GM06990 (cell line): ENCODE measurements at regions not wholly inside any gene's neighbourhood (a gene's known extent, or its start where the extent isn't known, plus 50 kb on each side); places are given as distances from the start of the nearest gene placed in this dataset.

Source experiments
- DNase-seq: peaks from one replicate; pipeline ENCODE4 v3.0.0-alpha.2; 2011; ENCODE audit not compliant: insufficient read length; ENCODE audit errors: extremely low read depth
- H3K27me3 ChIP-seq: replicated peaks from 2 replicates; pipeline ENCODE4 v1.6.0; 2011; ENCODE audit warnings: low read length; ENCODE audit not compliant: control insufficient read depth, insufficient read depth
- H3K36me3 ChIP-seq: 2 replicates; pipeline ENCODE4 v1.5.1; 2011; ENCODE audit warnings: low read length; ENCODE audit not compliant: control insufficient read depth, insufficient read depth
- H3K4me3 ChIP-seq: replicated peaks from 2 replicates; pipeline ENCODE4 v1.5.1; 2011; ENCODE audit warnings: low read depth, mild to moderate bottlenecking, control low read depth, low read length
- TF ChIP-seq, protein P1 (sequence below): IDR thresholded peaks from 2 replicates; pipeline ENCODE4 v1.5.1; 2011; ENCODE audit warnings: low read length, control low read depth, mild to moderate bottlenecking, inconsistent platforms; ENCODE audit not compliant: insufficient read depth, poor library complexity, severe bottlenecking

DNA sequence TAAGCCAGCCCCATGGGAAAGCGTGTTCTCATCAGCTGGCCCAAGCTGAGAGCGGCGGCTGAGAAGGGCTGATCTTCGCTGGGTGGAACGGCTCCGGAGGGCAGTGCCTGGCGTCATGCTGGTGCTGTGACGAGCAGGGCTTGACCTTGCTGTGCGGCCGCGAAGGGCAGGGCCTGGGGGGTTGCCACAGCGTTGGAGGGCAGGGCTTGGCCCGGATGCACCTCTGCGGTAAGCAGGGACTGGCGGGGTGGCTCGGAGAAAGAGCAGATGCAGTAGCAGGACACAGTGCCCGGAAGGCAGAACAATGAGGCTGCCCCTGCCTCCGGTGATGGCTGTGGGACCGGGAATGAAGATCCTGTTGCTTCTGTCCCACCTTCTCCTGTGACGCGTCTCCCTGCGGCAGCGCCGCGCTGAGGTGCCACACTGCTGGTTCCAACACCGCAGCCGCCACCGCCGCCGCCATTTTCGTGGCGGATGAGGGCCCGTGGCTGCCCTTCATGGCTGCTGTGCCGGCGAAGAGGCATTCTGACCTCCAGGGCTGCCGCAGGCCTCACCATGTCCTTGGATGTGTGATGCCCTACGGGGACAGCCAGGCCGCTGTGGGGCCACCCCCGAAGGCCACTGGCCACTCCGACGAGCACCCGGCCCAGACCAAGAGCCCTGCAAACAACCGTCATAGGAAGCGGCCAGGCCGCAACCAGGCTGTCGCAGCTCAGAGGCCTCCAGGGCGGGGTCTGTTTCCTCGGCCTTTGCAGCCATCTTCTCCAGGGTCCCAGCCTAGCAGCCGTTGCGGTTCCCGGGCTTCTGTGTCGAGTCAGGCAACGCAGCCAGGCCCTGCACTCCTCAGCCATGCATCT is 890.5 kb upstream of the CTNND2 start:
- Histone ChIP-seq H3K36me3 (no peaks in the 10 kb centered on the region), H3K4me3 (no peak overlapping the region), H3K27me3 (no peaks in the 10 kb centered on the region)
- DNase-seq, result no peak
- TF ChIP-seq, protein P1, sequence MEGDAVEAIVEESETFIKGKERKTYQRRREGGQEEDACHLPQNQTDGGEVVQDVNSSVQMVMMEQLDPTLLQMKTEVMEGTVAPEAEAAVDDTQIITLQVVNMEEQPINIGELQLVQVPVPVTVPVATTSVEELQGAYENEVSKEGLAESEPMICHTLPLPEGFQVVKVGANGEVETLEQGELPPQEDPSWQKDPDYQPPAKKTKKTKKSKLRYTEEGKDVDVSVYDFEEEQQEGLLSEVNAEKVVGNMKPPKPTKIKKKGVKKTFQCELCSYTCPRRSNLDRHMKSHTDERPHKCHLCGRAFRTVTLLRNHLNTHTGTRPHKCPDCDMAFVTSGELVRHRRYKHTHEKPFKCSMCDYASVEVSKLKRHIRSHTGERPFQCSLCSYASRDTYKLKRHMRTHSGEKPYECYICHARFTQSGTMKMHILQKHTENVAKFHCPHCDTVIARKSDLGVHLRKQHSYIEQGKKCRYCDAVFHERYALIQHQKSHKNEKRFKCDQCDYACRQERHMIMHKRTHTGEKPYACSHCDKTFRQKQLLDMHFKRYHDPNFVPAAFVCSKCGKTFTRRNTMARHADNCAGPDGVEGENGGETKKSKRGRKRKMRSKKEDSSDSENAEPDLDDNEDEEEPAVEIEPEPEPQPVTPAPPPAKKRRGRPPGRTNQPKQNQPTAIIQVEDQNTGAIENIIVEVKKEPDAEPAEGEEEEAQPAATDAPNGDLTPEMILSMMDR, result no peak

DNA sequence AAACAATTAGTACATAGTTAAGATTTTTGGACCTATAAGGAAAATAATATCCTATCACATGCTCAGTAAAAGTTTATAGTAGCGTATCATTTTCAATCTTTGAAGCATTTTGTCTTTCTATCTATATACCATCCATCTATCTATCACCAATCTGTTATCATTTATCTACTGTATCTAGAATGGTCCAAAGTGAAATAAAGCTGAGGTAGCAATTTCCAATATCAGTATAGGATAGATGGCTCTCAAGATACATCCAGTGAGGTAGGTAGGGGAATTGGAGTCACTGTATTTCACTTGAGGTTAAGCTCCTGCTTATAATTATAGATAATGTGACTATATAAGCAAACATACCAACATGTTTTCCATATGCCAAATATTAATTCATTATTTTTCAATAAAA is 889.1 kb upstream of the CTNND2 start:
- TF ChIP-seq, protein P1, result no peak
- Histone ChIP-seq H3K4me3 (no peak overlapping the region), H3K36me3 (no peaks in the 10 kb centered on the region), H3K27me3 (no peaks in the 10 kb centered on the region)
- no peak for DNase-seq

DNA sequence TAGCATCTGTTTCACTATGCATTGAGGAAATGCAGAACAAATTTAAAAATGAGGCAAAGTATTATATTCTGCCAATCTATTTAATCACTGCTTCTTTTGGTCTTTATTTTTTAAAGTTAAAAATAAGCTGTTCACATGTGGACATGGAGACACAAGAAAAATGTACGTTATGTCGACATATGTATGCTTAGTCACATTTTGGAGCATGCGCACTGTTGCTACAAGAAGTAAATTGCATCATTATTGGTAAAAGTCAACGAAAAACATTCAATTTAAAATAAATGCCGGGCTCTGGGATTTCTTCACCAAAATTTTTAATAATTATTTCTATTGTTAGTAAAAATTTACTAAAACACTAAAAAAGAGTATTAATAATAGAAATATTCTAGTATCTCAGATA is 876.3 kb upstream of the CTNND2 start:
- Histone ChIP-seq H3K36me3 (no peaks in the 10 kb centered on the region), H3K4me3 (no peak overlapping the region), H3K27me3 (no peaks in the 10 kb centered on the region)
- TF ChIP-seq, protein P1, result no peak
- no peak for DNase-seq

DNA sequence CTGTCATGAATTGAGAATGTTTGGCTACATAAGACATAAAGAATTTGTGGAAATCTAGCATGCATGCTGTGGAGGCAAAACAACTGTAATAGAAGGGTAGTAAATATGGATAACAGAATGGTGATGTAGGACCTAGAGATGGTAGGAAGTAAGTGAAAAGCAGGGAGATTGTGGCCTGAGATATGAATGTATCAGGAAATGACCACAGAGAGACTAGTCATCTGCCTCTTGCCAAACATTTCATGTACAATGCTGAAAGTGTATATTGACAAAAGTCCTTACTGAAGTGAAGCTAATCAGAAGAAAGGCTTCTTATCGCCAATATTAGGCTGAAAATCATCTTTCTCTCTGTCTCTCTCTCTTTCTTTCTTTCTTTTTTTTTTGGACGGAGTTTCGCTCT is 873.1 kb upstream of the CTNND2 start:
- DNase-seq, result no peak
- no peaks in the 10 kb centered on the region for H3K36me3 ChIP-seq
- TF ChIP-seq, protein P1, result no peak
- no peaks in the 10 kb centered on the region for H3K27me3 ChIP-seq
- H3K4me3 ChIP-seq, result no peak overlapping the region

DNA sequence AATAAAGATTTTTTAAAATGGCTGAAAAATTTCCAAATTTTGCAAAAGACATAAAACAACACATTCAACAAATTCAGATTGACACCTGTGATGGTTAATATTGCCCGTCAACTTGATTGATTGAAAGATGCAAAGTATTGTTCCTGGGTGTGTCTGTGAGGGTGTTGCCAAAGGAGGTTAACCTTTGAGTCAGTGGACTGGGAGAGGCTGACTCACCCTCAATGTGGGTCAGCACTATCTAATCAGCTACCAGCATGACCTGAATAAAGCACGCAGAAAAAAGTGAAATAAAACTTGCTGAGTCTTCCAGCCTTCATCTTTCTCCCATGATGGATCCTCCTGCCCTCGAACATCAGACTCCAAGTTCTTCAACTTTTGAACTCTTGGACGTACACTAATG is 868.0 kb upstream of the CTNND2 start:
- Histone ChIP-seq H3K27me3 (no peaks in the 10 kb centered on the region), H3K36me3 (no peaks in the 10 kb centered on the region), H3K4me3 (no peak overlapping the region)
- no peak for DNase-seq
- TF ChIP-seq, protein P1, result no peak
